ENCODE measurements at regions not wholly inside any gene's neighbourhood (a gene's known extent, or its start where the extent isn't known, plus 50 kb on each side); places are given as distances from the start of the nearest gene placed in this dataset.

- Histone ChIP-seq H3K27me3 (ENCODE audit: insufficient read depth) (no peaks in the 10 kb centered on the region), H3K9me2 (ENCODE audit: insufficient read depth) (peaks cover 5% of the 10 kb centered on the region), H3F3A (replicated peaks; ENCODE audit: low read depth) (no peaks in the 10 kb centered on the region), H3K4me2 (no peak overlapping the region), H3K4me1 (ENCODE audit: insufficient read depth) (no peaks in the 10 kb centered on the region), H3K79me2 (replicated peaks; ENCODE audit: insufficient read depth) (no peaks in the 10 kb centered on the region), H2AFZ (peak overlapping the region; percentile 83; the same call in 1 of the 2 replicates), H3K36me3 (ENCODE audit: insufficient read depth) (no peaks in the 10 kb centered on the region), H4K20me1 (replicated peaks; ENCODE audit: insufficient read depth) (no peaks in the 10 kb centered on the region), H3K27ac (ENCODE audit: low read depth) (no peak overlapping the region), H3K4me3 (no peak overlapping the region)
- peaks cover 2% of the 10 kb centered on the region; the same call in 1 of the 3 replicates for H3K4me1 Mint-ChIP-seq
- H3K27ac Mint-ChIP-seq = peak overlapping the region; percentile 33; the same call in 1 of the 2 replicates
- DNase-seq (ENCODE audit: low spot score) (no peak), ATAC-seq (no peak)
- H3K27me3 Mint-ChIP-seq (ENCODE audit: insufficient read depth, low read depth, poor library complexity) = no peaks in the 10 kb centered on the region
- no peak overlapping the region for H3K4me3 Mint-ChIP-seq
- peaks cover 5% of the 10 kb centered on the region; the same call in 2 of the 3 replicates for H3K9me3 Mint-ChIP-seq
- H3K36me3 Mint-ChIP-seq (ENCODE audit: low read depth) = peaks cover 5% of the 10 kb centered on the region; the same call in 1 of the 3 replicates
- no peak for TF ChIP-seq ZNF462 (CRISPR knock-in tag; IDR thresholded peaks at IDR 0.05)
- TF ChIP-seq STAT1 (IDR thresholded peaks at IDR 0.05; ENCODE audit: unreplicated experiment) = no peak
- no peak for TF ChIP-seq JUNB (IDR thresholded peaks at IDR 0.05; ENCODE audit: unreplicated experiment)
- no peak for TF ChIP-seq ZNF331 (CRISPR knock-in tag; IDR thresholded peaks at IDR 0.05; ENCODE audit: low read depth)
- no peak for TF ChIP-seq EZH2 (IDR thresholded peaks at IDR 0.05; ENCODE audit: low read depth, unreplicated experiment)
- no peak for TF ChIP-seq EZH2phosphoT487 (IDR thresholded peaks at IDR 0.05; ENCODE audit: unreplicated experiment)
- no peak for TF ChIP-seq NANOG (IDR thresholded peaks at IDR 0.05; ENCODE audit: borderline replicate concordance)
- no peak for TF ChIP-seq CREB1 (CRISPR knock-in tag; IDR thresholded peaks at IDR 0.05; ENCODE audit: low read depth)
- TF ChIP-seq POLR2AphosphoS5 (IDR thresholded peaks at IDR 0.05; ENCODE audit: low read depth) = no peak
- TF ChIP-seq, protein P1, sequence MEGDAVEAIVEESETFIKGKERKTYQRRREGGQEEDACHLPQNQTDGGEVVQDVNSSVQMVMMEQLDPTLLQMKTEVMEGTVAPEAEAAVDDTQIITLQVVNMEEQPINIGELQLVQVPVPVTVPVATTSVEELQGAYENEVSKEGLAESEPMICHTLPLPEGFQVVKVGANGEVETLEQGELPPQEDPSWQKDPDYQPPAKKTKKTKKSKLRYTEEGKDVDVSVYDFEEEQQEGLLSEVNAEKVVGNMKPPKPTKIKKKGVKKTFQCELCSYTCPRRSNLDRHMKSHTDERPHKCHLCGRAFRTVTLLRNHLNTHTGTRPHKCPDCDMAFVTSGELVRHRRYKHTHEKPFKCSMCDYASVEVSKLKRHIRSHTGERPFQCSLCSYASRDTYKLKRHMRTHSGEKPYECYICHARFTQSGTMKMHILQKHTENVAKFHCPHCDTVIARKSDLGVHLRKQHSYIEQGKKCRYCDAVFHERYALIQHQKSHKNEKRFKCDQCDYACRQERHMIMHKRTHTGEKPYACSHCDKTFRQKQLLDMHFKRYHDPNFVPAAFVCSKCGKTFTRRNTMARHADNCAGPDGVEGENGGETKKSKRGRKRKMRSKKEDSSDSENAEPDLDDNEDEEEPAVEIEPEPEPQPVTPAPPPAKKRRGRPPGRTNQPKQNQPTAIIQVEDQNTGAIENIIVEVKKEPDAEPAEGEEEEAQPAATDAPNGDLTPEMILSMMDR (conservative IDR thresholded peaks at IDR 0.05; ENCODE audit: low read depth in 2 of 2) = no peak
- no peak for TF ChIP-seq REST (IDR thresholded peaks at IDR 0.05; ENCODE audit: unreplicated experiment)
- TF ChIP-seq ZNF114 (CRISPR knock-in tag; IDR thresholded peaks at IDR 0.05) = no peak
- TF ChIP-seq, protein P2, sequence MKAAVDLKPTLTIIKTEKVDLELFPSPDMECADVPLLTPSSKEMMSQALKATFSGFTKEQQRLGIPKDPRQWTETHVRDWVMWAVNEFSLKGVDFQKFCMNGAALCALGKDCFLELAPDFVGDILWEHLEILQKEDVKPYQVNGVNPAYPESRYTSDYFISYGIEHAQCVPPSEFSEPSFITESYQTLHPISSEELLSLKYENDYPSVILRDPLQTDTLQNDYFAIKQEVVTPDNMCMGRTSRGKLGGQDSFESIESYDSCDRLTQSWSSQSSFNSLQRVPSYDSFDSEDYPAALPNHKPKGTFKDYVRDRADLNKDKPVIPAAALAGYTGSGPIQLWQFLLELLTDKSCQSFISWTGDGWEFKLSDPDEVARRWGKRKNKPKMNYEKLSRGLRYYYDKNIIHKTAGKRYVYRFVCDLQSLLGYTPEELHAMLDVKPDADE (IDR thresholded peaks at IDR 0.05) = no peak
Measured at GRCh38 chr2:187075199-187075635, 226.2 kb upstream of the ZSWIM2 start.

Data from GM23338 (cell line).